ENCODE measurements at regions not wholly inside any gene's neighbourhood (a gene's known extent, or its start where the extent isn't known, plus 50 kb on each side); places are given as distances from the start of the nearest gene placed in this dataset.
"Not testable (repeated sequence)": the region's sequence is repeated elsewhere in the genome, so short reads cannot be mapped to it uniquely, and the experiment has no call there.

DNA sequence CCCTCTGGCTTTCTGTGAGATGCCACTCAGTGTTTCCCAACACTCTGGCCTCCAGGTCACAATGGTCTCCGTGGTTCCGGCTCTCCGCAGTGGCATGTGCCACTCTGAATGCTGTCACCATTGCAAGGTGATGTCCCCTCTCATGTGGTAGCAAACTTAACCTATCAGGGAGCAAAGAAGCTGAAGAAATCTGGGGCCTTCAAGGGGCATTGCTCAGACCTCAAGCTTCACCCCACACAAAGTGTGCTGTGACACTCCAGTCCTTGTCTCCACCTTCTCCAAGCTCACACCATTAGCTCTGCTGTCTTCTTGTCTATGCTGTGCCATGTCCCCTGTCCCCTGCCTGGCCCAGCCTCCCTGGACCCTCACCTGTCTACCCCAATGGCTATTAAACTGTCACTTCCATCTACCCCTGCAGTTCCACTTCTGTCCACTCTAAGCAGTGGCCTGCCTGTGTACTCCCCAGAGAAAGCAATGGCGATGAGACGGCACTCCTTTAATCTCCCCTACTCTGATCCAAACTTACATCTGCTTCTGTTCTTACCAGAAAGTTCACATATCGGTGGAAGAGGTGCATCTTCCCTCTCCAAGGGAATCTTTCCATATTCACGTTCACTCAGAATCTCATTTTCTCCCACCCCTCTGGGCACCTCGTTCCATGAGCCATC lies 93.7 kb downstream of the DHRS2 start:
- no peak for DNase-seq (ENCODE audit: low spot score)
- no peak overlapping the region for H3K4me3 ChIP-seq
- H2AFZ ChIP-seq, result no peak overlapping the region
- H3K9me3 ChIP-seq (ENCODE audit: low read depth), result no peaks in the 10 kb centered on the region
- WGBS (ENCODE audit: low lambda C conversion rate, missing lambda C conversion rate), result 71% methylated on average over 8 of the region's 8 CpGs
- no peaks in the 10 kb centered on the region for H4K20me1 ChIP-seq (ENCODE audit: insufficient read depth, poor library complexity, severe bottlenecking)
- no peak overlapping the region for H3K4me2 ChIP-seq
- no peaks in the 10 kb centered on the region for H3K9me2 ChIP-seq (replicated peaks; ENCODE audit: insufficient read depth)
- H3K4me1 ChIP-seq (ENCODE audit: insufficient read depth), result no peaks in the 10 kb centered on the region
- no peaks in the 10 kb centered on the region for H3K36me3 ChIP-seq (replicated peaks; ENCODE audit: insufficient read depth, low read depth)
- no peak overlapping the region for H3K27ac ChIP-seq
- H3K27me3 ChIP-seq, result no peaks in the 10 kb centered on the region
- TF ChIP-seq EZH2 (IDR thresholded peaks at IDR 0.05; ENCODE audit: borderline replicate concordance) (no peak), EZH2phosphoT487 (IDR thresholded peaks at IDR 0.05; ENCODE audit: low read depth, severe bottlenecking, unreplicated experiment) (no peak)
- TF ChIP-seq, protein P1, sequence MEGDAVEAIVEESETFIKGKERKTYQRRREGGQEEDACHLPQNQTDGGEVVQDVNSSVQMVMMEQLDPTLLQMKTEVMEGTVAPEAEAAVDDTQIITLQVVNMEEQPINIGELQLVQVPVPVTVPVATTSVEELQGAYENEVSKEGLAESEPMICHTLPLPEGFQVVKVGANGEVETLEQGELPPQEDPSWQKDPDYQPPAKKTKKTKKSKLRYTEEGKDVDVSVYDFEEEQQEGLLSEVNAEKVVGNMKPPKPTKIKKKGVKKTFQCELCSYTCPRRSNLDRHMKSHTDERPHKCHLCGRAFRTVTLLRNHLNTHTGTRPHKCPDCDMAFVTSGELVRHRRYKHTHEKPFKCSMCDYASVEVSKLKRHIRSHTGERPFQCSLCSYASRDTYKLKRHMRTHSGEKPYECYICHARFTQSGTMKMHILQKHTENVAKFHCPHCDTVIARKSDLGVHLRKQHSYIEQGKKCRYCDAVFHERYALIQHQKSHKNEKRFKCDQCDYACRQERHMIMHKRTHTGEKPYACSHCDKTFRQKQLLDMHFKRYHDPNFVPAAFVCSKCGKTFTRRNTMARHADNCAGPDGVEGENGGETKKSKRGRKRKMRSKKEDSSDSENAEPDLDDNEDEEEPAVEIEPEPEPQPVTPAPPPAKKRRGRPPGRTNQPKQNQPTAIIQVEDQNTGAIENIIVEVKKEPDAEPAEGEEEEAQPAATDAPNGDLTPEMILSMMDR (IDR thresholded peaks at IDR 0.05; ENCODE audit: poor library complexity), result no peak
- H3K79me2 ChIP-seq, result no peaks in the 10 kb centered on the region

DNA sequence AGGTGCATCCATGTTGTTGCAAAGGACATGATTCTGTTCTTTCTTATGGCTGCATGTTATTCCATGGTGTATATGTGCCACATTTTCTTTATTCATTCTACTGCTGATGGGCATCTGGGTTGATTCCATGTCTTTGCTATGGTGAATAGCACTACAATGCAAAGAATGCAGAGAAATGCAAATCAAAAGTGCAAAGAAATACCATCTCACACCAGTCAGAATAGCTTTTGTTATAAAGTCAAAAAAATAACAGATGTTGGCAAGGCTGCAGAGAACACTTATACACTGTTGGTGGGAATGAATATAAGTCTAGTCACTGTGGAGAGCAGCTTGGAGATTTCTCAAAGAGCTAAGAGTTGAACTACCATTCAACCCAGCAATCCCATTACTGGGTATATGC lies 99.2 kb downstream of the DHRS2 start:
- no peaks in the 10 kb centered on the region for H4K20me1 ChIP-seq (ENCODE audit: insufficient read depth, poor library complexity, severe bottlenecking)
- no peak overlapping the region for H3K4me3 ChIP-seq
- no peak for TF ChIP-seq EZH2 (IDR thresholded peaks at IDR 0.05; ENCODE audit: borderline replicate concordance)
- TF ChIP-seq, protein P1 (IDR thresholded peaks at IDR 0.05; ENCODE audit: poor library complexity), result no peak
- no peak for TF ChIP-seq EZH2phosphoT487 (IDR thresholded peaks at IDR 0.05; ENCODE audit: low read depth, severe bottlenecking, unreplicated experiment)
- H3K27me3 ChIP-seq, result no peaks in the 10 kb centered on the region
- no peak overlapping the region for H3K4me2 ChIP-seq
- H3K9me2 ChIP-seq (replicated peaks; ENCODE audit: insufficient read depth), result no peaks in the 10 kb centered on the region
- no peaks in the 10 kb centered on the region for H3K4me1 ChIP-seq (ENCODE audit: insufficient read depth)
- DNase-seq (ENCODE audit: low spot score), result no peak
- H2AFZ ChIP-seq, result no peak overlapping the region
- H3K79me2 ChIP-seq, result no peaks in the 10 kb centered on the region
- H3K36me3 ChIP-seq (replicated peaks; ENCODE audit: insufficient read depth, low read depth), result no peaks in the 10 kb centered on the region
- H3K9me3 ChIP-seq (ENCODE audit: low read depth), result no peaks in the 10 kb centered on the region
- H3K27ac ChIP-seq, result no peak overlapping the region

DNA sequence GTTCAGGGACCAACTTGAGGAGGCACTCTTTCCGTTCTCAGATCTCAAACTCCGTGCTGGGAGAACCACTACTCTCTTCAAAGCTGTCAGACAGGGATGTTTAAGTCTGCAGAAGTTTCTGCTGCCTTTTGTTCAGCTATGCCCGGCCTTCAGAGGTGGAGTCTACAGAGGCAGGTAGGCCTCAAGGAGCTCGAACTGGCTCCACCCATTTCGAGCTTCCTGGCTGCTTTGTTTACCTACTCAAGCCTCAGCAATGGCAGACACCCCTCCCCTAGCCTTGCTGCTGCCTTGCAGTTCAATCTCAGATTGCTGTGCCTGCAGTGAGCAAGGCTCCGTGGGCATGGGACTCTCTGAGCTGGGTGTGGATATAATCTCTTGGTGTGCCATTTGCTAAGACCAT lies 108.2 kb downstream of the DHRS2 start:
- not testable (repeated sequence) for DNase-seq (ENCODE audit: low spot score); H3K36me3 ChIP-seq (replicated peaks; ENCODE audit: insufficient read depth, low read depth); H3K79me2 ChIP-seq; H2AFZ ChIP-seq; H3K9me3 ChIP-seq (ENCODE audit: low read depth); H3K27ac ChIP-seq; H3K27me3 ChIP-seq; H3K4me1 ChIP-seq (ENCODE audit: insufficient read depth); H3K4me3 ChIP-seq; H4K20me1 ChIP-seq (ENCODE audit: insufficient read depth, poor library complexity, severe bottlenecking); H3K9me2 ChIP-seq (replicated peaks; ENCODE audit: insufficient read depth); H3K4me2 ChIP-seq
- 38% methylated on average over 6 of the region's 6 CpGs for WGBS (ENCODE audit: low lambda C conversion rate, missing lambda C conversion rate)

DNA sequence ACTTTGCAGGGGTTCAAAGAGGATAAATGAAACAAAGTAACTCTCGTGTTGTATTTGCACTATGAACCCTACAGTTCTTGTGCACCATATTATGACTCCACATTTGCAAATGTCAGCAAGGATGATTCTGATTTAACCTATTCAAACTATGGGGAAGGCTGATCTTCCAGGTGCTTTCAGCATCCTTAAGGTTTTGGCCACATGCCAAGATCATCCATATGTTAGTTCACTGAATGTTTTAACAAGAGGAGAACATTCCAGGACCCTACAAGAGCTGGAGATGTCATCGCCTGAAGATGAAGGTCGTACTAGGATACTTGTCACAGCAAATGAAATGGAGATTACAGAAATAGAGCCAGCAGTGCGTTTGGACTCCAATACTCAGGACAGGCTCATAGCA lies 114.2 kb downstream of the DHRS2 start:
- Histone ChIP-seq H3K9me3 (ENCODE audit: low read depth) (no peaks in the 10 kb centered on the region), H3K9me2 (replicated peaks; ENCODE audit: insufficient read depth) (no peaks in the 10 kb centered on the region), H3K4me3 (no peak overlapping the region), H3K27ac (no peak overlapping the region), H3K27me3 (no peaks in the 10 kb centered on the region), H3K4me2 (no peak overlapping the region), H2AFZ (no peak overlapping the region), H3K36me3 (replicated peaks; ENCODE audit: insufficient read depth, low read depth) (no peaks in the 10 kb centered on the region), H3K4me1 (ENCODE audit: insufficient read depth) (no peaks in the 10 kb centered on the region), H3K79me2 (no peaks in the 10 kb centered on the region), H4K20me1 (ENCODE audit: insufficient read depth, poor library complexity, severe bottlenecking) (no peaks in the 10 kb centered on the region)
- DNase-seq (ENCODE audit: low spot score), result no peak
- TF ChIP-seq EZH2phosphoT487 (IDR thresholded peaks at IDR 0.05; ENCODE audit: low read depth, severe bottlenecking, unreplicated experiment) (no peak), EZH2 (IDR thresholded peaks at IDR 0.05; ENCODE audit: borderline replicate concordance) (no peak)
- TF ChIP-seq, protein P1 (IDR thresholded peaks at IDR 0.05; ENCODE audit: poor library complexity), result no peak
- 57% methylated on average over 4 of the region's 4 CpGs for WGBS (ENCODE audit: low lambda C conversion rate, missing lambda C conversion rate)
